ENCODE measurements at regions not wholly inside any gene's neighbourhood (a gene's known extent, or its start where the extent isn't known, plus 50 kb on each side); places are given as distances from the start of the nearest gene placed in this dataset.

GRCh38 chr20:20778676-20779075 lies 66.2 kb upstream of the RALGAPA2 start:
- Histone ChIP-seq H3K36me3 (ENCODE audit: low read depth) (no peaks in the 10 kb centered on the region), H3K9me3 (ENCODE audit: severe bottlenecking) (no peaks in the 10 kb centered on the region), H3K4me1 (ENCODE audit: insufficient read depth, poor library complexity, severe bottlenecking) (peaks cover 5% of the 10 kb centered on the region), H3K27me3 (ENCODE audit: insufficient read depth, poor library complexity, severe bottlenecking) (no peaks in the 10 kb centered on the region), H3K4me3 (ENCODE audit: severe bottlenecking) (no peak overlapping the region), H3K27ac (ENCODE audit: poor library complexity, severe bottlenecking) (no peak overlapping the region)
- ATAC-seq (ENCODE audit: low read depth): no peak
- DNase-seq (ENCODE audit: low spot score): no peak
- TF ChIP-seq CTCF (IDR thresholded peaks at IDR 0.05; ENCODE audit: poor library complexity, severe bottlenecking): no peak

- Histone ChIP-seq H3K27ac (ENCODE audit: poor library complexity, severe bottlenecking) (no peak overlapping the region), H3K36me3 (ENCODE audit: low read depth) (no peaks in the 10 kb centered on the region), H3K27me3 (ENCODE audit: insufficient read depth, poor library complexity, severe bottlenecking) (no peaks in the 10 kb centered on the region), H3K9me3 (ENCODE audit: severe bottlenecking) (no peaks in the 10 kb centered on the region), H3K4me3 (ENCODE audit: severe bottlenecking) (no peak overlapping the region), H3K4me1 (ENCODE audit: insufficient read depth, poor library complexity, severe bottlenecking) (no peaks in the 10 kb centered on the region)
- ATAC-seq (ENCODE audit: low read depth) (peak; percentile 76), DNase-seq (ENCODE audit: low spot score) (no peak)
- no peak for TF ChIP-seq CTCF (IDR thresholded peaks at IDR 0.05; ENCODE audit: poor library complexity, severe bottlenecking)
Measured at GRCh38 chr20:20772497-20773085, 60.1 kb upstream of the RALGAPA2 start.

- Histone ChIP-seq H3K9me3 (ENCODE audit: severe bottlenecking) (no peaks in the 10 kb centered on the region), H3K27me3 (ENCODE audit: insufficient read depth, poor library complexity, severe bottlenecking) (no peaks in the 10 kb centered on the region), H3K27ac (ENCODE audit: poor library complexity, severe bottlenecking) (no peak overlapping the region), H3K36me3 (ENCODE audit: low read depth) (no peaks in the 10 kb centered on the region), H3K4me3 (ENCODE audit: severe bottlenecking) (no peak overlapping the region), H3K4me1 (ENCODE audit: insufficient read depth, poor library complexity, severe bottlenecking) (no peaks in the 10 kb centered on the region)
- no peak for DNase-seq (ENCODE audit: low spot score)
- TF ChIP-seq CTCF (IDR thresholded peaks at IDR 0.05; ENCODE audit: poor library complexity, severe bottlenecking): no peak
- ATAC-seq (ENCODE audit: low read depth): no peak
Measured at GRCh38 chr20:20768202-20768815, 55.9 kb upstream of the RALGAPA2 start.

GRCh38 chr20:20765696-20766365 lies 53.4 kb upstream of the RALGAPA2 start:
- TF ChIP-seq CTCF (IDR thresholded peaks at IDR 0.05; ENCODE audit: poor library complexity, severe bottlenecking): no peak
- H3K36me3 ChIP-seq (ENCODE audit: low read depth): no peaks in the 10 kb centered on the region
- ATAC-seq (ENCODE audit: low read depth) (no peak), DNase-seq (ENCODE audit: low spot score) (no peak)
- no peaks in the 10 kb centered on the region for H3K4me1 ChIP-seq (ENCODE audit: insufficient read depth, poor library complexity, severe bottlenecking)
- no peak overlapping the region for H3K27ac ChIP-seq (ENCODE audit: poor library complexity, severe bottlenecking)
- H3K4me3 ChIP-seq (ENCODE audit: severe bottlenecking): no peak overlapping the region
- H3K9me3 ChIP-seq (ENCODE audit: severe bottlenecking): no peaks in the 10 kb centered on the region
- H3K27me3 ChIP-seq (ENCODE audit: insufficient read depth, poor library complexity, severe bottlenecking): no peaks in the 10 kb centered on the region

GRCh38 chr20:20763650-20764049 lies 51.2 kb upstream of the RALGAPA2 start:
- no peak for TF ChIP-seq CTCF (IDR thresholded peaks at IDR 0.05; ENCODE audit: poor library complexity, severe bottlenecking)
- no peak overlapping the region for H3K27ac ChIP-seq (ENCODE audit: poor library complexity, severe bottlenecking)
- no peak overlapping the region for H3K4me3 ChIP-seq (ENCODE audit: severe bottlenecking)
- H3K9me3 ChIP-seq (ENCODE audit: severe bottlenecking): no peaks in the 10 kb centered on the region
- H3K4me1 ChIP-seq (ENCODE audit: insufficient read depth, poor library complexity, severe bottlenecking): no peaks in the 10 kb centered on the region
- DNase-seq (ENCODE audit: low spot score) (no peak), ATAC-seq (ENCODE audit: low read depth) (no peak; the same call in 2 of the 3 replicates)
- no peaks in the 10 kb centered on the region for H3K27me3 ChIP-seq (ENCODE audit: insufficient read depth, poor library complexity, severe bottlenecking)
- no peaks in the 10 kb centered on the region for H3K36me3 ChIP-seq (ENCODE audit: low read depth)
